Adrenal gland (tissue), 9 donors: ENCODE measurements at regions not wholly inside any gene's neighbourhood (a gene's known extent, or its start where the extent isn't known, plus 50 kb on each side); places are given as distances from the start of the nearest gene placed in this dataset.

Experiments used
- DNase-seq, 7 donors: peaks; one replicate each; pipeline ENCODE4 v3.0.0-alpha.2; 2019 to 2020
- H3K27ac ChIP-seq, 5 donors: fragments of 200-600 bp; sonication (generic) in 4 of 5; 1 replicate in 3 of 5; 2 replicates in 2 of 5; pipeline versions ENCODE4 v1.5.1 to v1.8.0; 2016 to 2020; ENCODE audit warnings: mild to moderate bottlenecking in 1 of 5
- H3K27me3 ChIP-seq: fragments of 200-600 bp; 2 replicates; pipeline ENCODE4 v1.8.0; 2021
- H3K36me3 ChIP-seq, 2 donors: fragments of 200-600 bp; replicated peaks in 1 of 2; 1 replicate in 1 of 2; 2 replicates in 1 of 2; pipeline versions ENCODE4 v1.5.1 to v1.8.0; 2018 to 2022
- H3K4me1 ChIP-seq, 2 donors: fragments of 200-600 bp; replicated peaks in 1 of 2; 1 replicate in 1 of 2; 2 replicates in 1 of 2; pipeline versions ENCODE4 v1.5.1 to v1.8.0; 2018 to 2021
- H3K4me3 ChIP-seq, 4 donors: fragments of 200-600 bp; sonication (generic) in 3 of 4; one replicate each; pipeline ENCODE4 v1.5.1; 2016 to 2018
- H3K9me3 ChIP-seq, 3 donors: fragments of 200-600 bp; sonication (generic) in 1 of 3; replicated peaks in 1 of 3; 1 replicate in 2 of 3; 2 replicates in 1 of 3; pipeline versions ENCODE4 v1.5.1 to v1.8.0; 2016 to 2021
- CTCF ChIP-seq, 6 experiments: fragments of 450-650 bp in 4 of 6; fragments of 200-600 bp in 2 of 6; sonication (generic) in 1 of 6; IDR thresholded peaks; 1 replicate in 5 of 6; 2 replicates in 1 of 6; pipeline versions ENCODE4 v1.5.1 to v1.8.0; 2016 to 2021; ENCODE audit warnings: antibody characterized with exemption in 6 of 6, mild to moderate bottlenecking in 2 of 6, moderate library complexity in 1 of 6
- POLR2A ChIP-seq, 2 donors: fragments of 450-650 bp; IDR thresholded peaks; one replicate each; pipeline ENCODE4 v1.6.1; 2017; ENCODE audit warnings: antibody characterized with exemption in 2 of 2, mild to moderate bottlenecking in 2 of 2, moderate library complexity in 1 of 2
- WGBS, 4 donors: extraction: QIAGEN DNeasy Blood & Tissue Kit in 2 of 4; methylation state at CpG; one replicate each; pipeline versions ENCODE4 v1.1.5 to v1.1.7; 2013 to 2017; 5-methylcytosine and 5-hydroxymethylcytosine counted together
- intact Hi-C, 2 donors: fragments of 100-400 bp; cut with DNase I; formaldehyde crosslinking; loops; one replicate each; pipeline versions ENCODE4 v1.14.1 to v1.15.0; 2022 to 2023
- donor health status: healthy with polysubstance abuse.
- donor health status: Bipolar disorder and iron deficiency.
- donor health status: DM: yes; HTN: yes; CAD: no.
- donor health status: DM: no; HTN: no; CAD: no.
- donor health status: DM: no; HTN: no; CAD: no.

GRCh38 chr6:1108198-1108597 is 203.7 kb upstream of the FOXQ1 start:
- no peaks in the 10 kb centered on the region for H3K36me3 ChIP-seq
- no peak overlapping the region for H3K4me3 ChIP-seq
- no peak for DNase-seq
- H3K4me1 ChIP-seq, result no peaks in the 10 kb centered on the region
- H3K27ac ChIP-seq, result no peak overlapping the region
- H3K27me3 ChIP-seq, result no peaks in the 10 kb centered on the region
- whole genome bisulfite sequencing, 4 donors, result 85 to 90% (median 86%) methylated on average over 7 to 8 of the region's 8 CpGs
- TF ChIP-seq CTCF (IDR thresholded peaks at IDR 0.05) (no peak), POLR2A (IDR thresholded peaks at IDR 0.05) (no peak)
- intact Hi-C loops, result no loop called here
- no peaks in the 10 kb centered on the region for H3K9me3 ChIP-seq

- Histone ChIP-seq H3K9me3 (no peaks in the 10 kb centered on the region), H3K27me3 (no peaks in the 10 kb centered on the region), H3K27ac (no peak overlapping the region), H3K4me1 (no peaks in the 10 kb centered on the region), H3K4me3 (no peak overlapping the region), H3K36me3 (no peaks in the 10 kb centered on the region)
- intact Hi-C loops, result no loop called here
- TF ChIP-seq CTCF (IDR thresholded peaks at IDR 0.05) (no peak), POLR2A (IDR thresholded peaks at IDR 0.05) (no peak)
- 74 to 91% (median 90%) methylated on average over 4 of the region's 4 CpGs for WGBS, 4 donors
- DNase-seq, result no peak
These were observed 204.3 kb upstream of the FOXQ1 start for GRCh38 chr6:1107578-1107977.

- no peak for DNase-seq
- WGBS, 4 donors, result 57 to 72% (median 67%) methylated on average over 7 of the region's 7 CpGs
- Histone ChIP-seq H3K27ac (no peak overlapping the region), H3K36me3 (no peaks in the 10 kb centered on the region), H3K4me3 (no peak overlapping the region), H3K27me3 (no peaks in the 10 kb centered on the region), H3K9me3 (no peaks in the 10 kb centered on the region), H3K4me1 (no peaks in the 10 kb centered on the region)
- intact Hi-C loops, result no loop called here
- TF ChIP-seq CTCF (IDR thresholded peaks at IDR 0.05) (no peak), POLR2A (IDR thresholded peaks at IDR 0.05) (no peak)
These were observed 206.0 kb upstream of the FOXQ1 start for GRCh38 chr6:1105833-1106400.

GRCh38 chr6:1104988-1105670 is 206.8 kb upstream of the FOXQ1 start:
- TF ChIP-seq CTCF (IDR thresholded peaks at IDR 0.05) (no peak), POLR2A (IDR thresholded peaks at IDR 0.05) (no peak)
- Histone ChIP-seq H3K4me3 (no peak overlapping the region), H3K4me1 (no peaks in the 10 kb centered on the region), H3K27ac (no peak overlapping the region), H3K9me3 (no peaks in the 10 kb centered on the region), H3K36me3 (no peaks in the 10 kb centered on the region), H3K27me3 (no peaks in the 10 kb centered on the region)
- 65 to 67% (median 66%) methylated on average over 8 of the region's 8 CpGs for WGBS, 4 donors
- no peak for DNase-seq
- intact Hi-C loops, result no loop called here
